GM12892 (cell line): ENCODE measurements at regions not wholly inside any gene's neighbourhood (a gene's known extent, or its start where the extent isn't known, plus 50 kb on each side); places are given as distances from the start of the nearest gene placed in this dataset.

Experiments used
- POLR2A ChIP-seq: IDR thresholded peaks from 2 replicates; pipeline ENCODE4 v1.6.1; 2011; ENCODE audit warnings: low read depth, low read length, control low read depth
- POLR2AphosphoS5 ChIP-seq: IDR thresholded peaks from 2 replicates; pipeline ENCODE4 v1.6.1; 2011; ENCODE audit warnings: low read depth, low read length, control low read depth

GRCh38 chr16:26752166-26752565, 314.6 kb upstream of the C16orf82 start:
- TF ChIP-seq POLR2AphosphoS5, result no peak
- TF ChIP-seq POLR2A, result no peak
